ENCODE measurements at regions not wholly inside any gene's neighbourhood (a gene's known extent, or its start where the extent isn't known, plus 50 kb on each side); places are given as distances from the start of the nearest gene placed in this dataset.

DNA sequence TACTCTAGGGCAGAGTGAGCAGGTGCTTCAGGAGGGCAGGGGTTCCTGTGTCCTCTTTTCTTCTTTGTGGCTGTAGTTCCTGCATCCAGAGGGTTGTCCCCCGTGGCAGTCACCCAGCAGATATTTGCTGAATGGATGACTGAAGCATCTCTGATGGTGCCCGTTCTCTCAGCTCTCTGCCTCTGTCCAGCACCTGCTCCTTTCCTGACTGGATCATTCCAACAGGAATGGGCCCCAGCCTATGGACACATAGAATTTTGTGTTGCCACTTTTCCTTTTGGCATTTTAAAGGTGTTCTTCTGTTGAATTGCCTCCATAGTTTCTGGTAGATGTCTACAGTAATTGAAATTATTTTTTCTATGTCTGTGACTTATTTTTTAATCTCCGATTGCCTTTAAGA, 372.5 kb upstream of the C1orf174 start:
- Mint-ChIP-seq H3K4me1 (ENCODE audit: insufficient read depth, unreplicated experiment) (no peaks in the 10 kb centered on the region), H3K36me3 (ENCODE audit: insufficient read depth, unreplicated experiment) (no peaks in the 10 kb centered on the region), H3K27ac (ENCODE audit: low read depth, unreplicated experiment) (no peak overlapping the region), H3K9me3 (ENCODE audit: unreplicated experiment) (peaks cover 36% of the 10 kb centered on the region), H3K4me3 (ENCODE audit: unreplicated experiment) (no peak overlapping the region), H3K27me3 (ENCODE audit: insufficient read depth, unreplicated experiment) (no peaks in the 10 kb centered on the region)
- ChIA-PET CTCF (interaction anchor here (0.5 kb wide), 1 partner anchor 79 kb away, joined by 3 read pairs; no protein-coding TSS in a partner anchor), POLR2A (no interaction called here)
- BruUV-seq (replicated peaks) = no TSS peak
- intact Hi-C loops (cut with micrococcal nuclease) = no loop called here
- no peak for DNase-seq (ENCODE audit: unreplicated experiment)
- no peak for TF ChIP-seq CTCF (IDR thresholded peaks at IDR 0.05; ENCODE audit: unreplicated experiment)

GRCh38 chr1:4273243-4273642, 373.2 kb upstream of the C1orf174 start:
- Mint-ChIP-seq H3K4me1 (ENCODE audit: insufficient read depth, unreplicated experiment) (no peaks in the 10 kb centered on the region), H3K4me3 (ENCODE audit: unreplicated experiment) (no peak overlapping the region), H3K9me3 (ENCODE audit: unreplicated experiment) (peaks cover 36% of the 10 kb centered on the region), H3K27me3 (ENCODE audit: insufficient read depth, unreplicated experiment) (no peaks in the 10 kb centered on the region), H3K27ac (ENCODE audit: low read depth, unreplicated experiment) (no peak overlapping the region), H3K36me3 (ENCODE audit: insufficient read depth, unreplicated experiment) (no peaks in the 10 kb centered on the region)
- DNase-seq (ENCODE audit: unreplicated experiment) = no peak
- intact Hi-C loops (cut with micrococcal nuclease) = no loop called here
- POLR2A ChIA-PET = no interaction called here
- CTCF ChIA-PET = interaction anchor here (0.5 kb wide), 1 partner anchor 80 kb away, joined by 3 read pairs; no protein-coding TSS in a partner anchor
- no TSS peak for BruUV-seq (replicated peaks)
- no peak for TF ChIP-seq CTCF (IDR thresholded peaks at IDR 0.05; ENCODE audit: unreplicated experiment)

GRCh38 chr1:4273747-4274146, 373.7 kb upstream of the C1orf174 start:
- no peak overlapping the region for H3K4me3 Mint-ChIP-seq (ENCODE audit: unreplicated experiment)
- ChIA-PET POLR2A (no interaction called here), CTCF (no interaction called here)
- no peaks in the 10 kb centered on the region for H3K27me3 Mint-ChIP-seq (ENCODE audit: insufficient read depth, unreplicated experiment)
- BruUV-seq (replicated peaks) = no TSS peak
- no peak overlapping the region for H3K27ac Mint-ChIP-seq (ENCODE audit: low read depth, unreplicated experiment)
- no peaks in the 10 kb centered on the region for H3K36me3 Mint-ChIP-seq (ENCODE audit: insufficient read depth, unreplicated experiment)
- no peak for TF ChIP-seq CTCF (IDR thresholded peaks at IDR 0.05; ENCODE audit: unreplicated experiment)
- intact Hi-C loops (cut with micrococcal nuclease) = no loop called here
- no peak for DNase-seq (ENCODE audit: unreplicated experiment)
- H3K4me1 Mint-ChIP-seq (ENCODE audit: insufficient read depth, unreplicated experiment) = no peaks in the 10 kb centered on the region
- peaks cover 36% of the 10 kb centered on the region for H3K9me3 Mint-ChIP-seq (ENCODE audit: unreplicated experiment)

GRCh38 chr1:4275083-4275482, 375.0 kb upstream of the C1orf174 start:
- ChIA-PET POLR2A (no interaction called here), CTCF (interaction anchor here (0.7 kb wide), 1 partner anchor 232 kb away, joined by 3 read pairs; no protein-coding TSS in a partner anchor)
- no peaks in the 10 kb centered on the region for H3K4me1 Mint-ChIP-seq (ENCODE audit: insufficient read depth, unreplicated experiment)
- TF ChIP-seq CTCF (IDR thresholded peaks at IDR 0.05; ENCODE audit: unreplicated experiment) = no peak
- no peak for DNase-seq (ENCODE audit: unreplicated experiment)
- H3K27ac Mint-ChIP-seq (ENCODE audit: low read depth, unreplicated experiment) = no peak overlapping the region
- no peaks in the 10 kb centered on the region for H3K27me3 Mint-ChIP-seq (ENCODE audit: insufficient read depth, unreplicated experiment)
- intact Hi-C loops (cut with micrococcal nuclease) = no loop called here
- no peak overlapping the region for H3K4me3 Mint-ChIP-seq (ENCODE audit: unreplicated experiment)
- H3K36me3 Mint-ChIP-seq (ENCODE audit: insufficient read depth, unreplicated experiment) = no peaks in the 10 kb centered on the region
- peaks cover 32% of the 10 kb centered on the region for H3K9me3 Mint-ChIP-seq (ENCODE audit: unreplicated experiment)
- BruUV-seq (replicated peaks) = no TSS peak

All from MCF 10A (cell line).